ENCODE measurements at regions not wholly inside any gene's neighbourhood (a gene's known extent, or its start where the extent isn't known, plus 50 kb on each side); places are given as distances from the start of the nearest gene placed in this dataset.
"Not testable (repeated sequence)": the region's sequence is repeated elsewhere in the genome, so short reads cannot be mapped to it uniquely, and the experiment has no call there.

DNA sequence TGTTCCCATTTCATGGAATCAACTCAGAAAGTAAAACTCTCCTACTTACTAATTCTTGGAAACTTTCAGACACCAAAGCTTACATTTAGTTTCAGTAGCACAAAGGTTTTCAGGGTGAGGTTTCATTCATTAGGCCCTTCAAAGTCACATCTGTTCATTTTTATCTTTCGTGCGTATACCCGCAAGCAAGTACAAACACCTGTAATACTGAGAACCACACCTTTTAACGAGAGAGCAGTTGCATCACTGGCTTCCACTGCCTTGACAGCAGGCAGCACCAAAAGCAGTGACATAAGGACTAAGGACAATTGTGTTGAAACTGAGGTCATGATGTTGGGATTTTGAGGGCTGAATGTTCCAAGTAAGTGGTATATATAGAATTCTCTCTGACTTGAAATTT lies 60.5 kb downstream of the GOLGA6L22 start:
- H3K27me3 ChIP-seq (replicated peaks; ENCODE audit: insufficient read depth); ATAC-seq (ENCODE audit: insufficient number of reproducible peaks, low FRiP score, low read depth); H3K27ac ChIP-seq; H3K9me3 ChIP-seq; H3K4me1 ChIP-seq (ENCODE audit: control insufficient read depth in 1 of 2, low read depth in 2 of 2); H3K36me3 ChIP-seq; DNase-seq (ENCODE audit: low spot score); H3K4me3 ChIP-seq: not testable (repeated sequence)

- not testable (repeated sequence) for H3K4me3 ChIP-seq; ATAC-seq (ENCODE audit: insufficient number of reproducible peaks, low FRiP score, low read depth); H3K36me3 ChIP-seq; H3K27me3 ChIP-seq (replicated peaks; ENCODE audit: insufficient read depth); H3K27ac ChIP-seq; DNase-seq (ENCODE audit: low spot score); H3K9me3 ChIP-seq; H3K4me1 ChIP-seq (ENCODE audit: control insufficient read depth in 1 of 2, low read depth in 2 of 2)
These were observed 67.8 kb downstream of the GOLGA6L22 start for GRCh38 chr15:22526537-22526936.

GRCh38 chr15:22527016-22527415 lies 68.3 kb downstream of the GOLGA6L22 start:
- not testable (repeated sequence) for H3K4me1 ChIP-seq (ENCODE audit: control insufficient read depth in 1 of 2, low read depth in 2 of 2); ATAC-seq (ENCODE audit: insufficient number of reproducible peaks, low FRiP score, low read depth); H3K4me3 ChIP-seq; H3K27me3 ChIP-seq (replicated peaks; ENCODE audit: insufficient read depth); H3K36me3 ChIP-seq; H3K9me3 ChIP-seq; H3K27ac ChIP-seq; DNase-seq (ENCODE audit: low spot score)

GRCh38 chr15:22529200-22529599 lies 70.5 kb downstream of the GOLGA6L22 start:
- not testable (repeated sequence) for DNase-seq (ENCODE audit: low spot score); H3K36me3 ChIP-seq; H3K27me3 ChIP-seq (replicated peaks; ENCODE audit: insufficient read depth); H3K4me1 ChIP-seq (ENCODE audit: control insufficient read depth in 1 of 2, low read depth in 2 of 2); H3K9me3 ChIP-seq; H3K27ac ChIP-seq; H3K4me3 ChIP-seq; ATAC-seq (ENCODE audit: insufficient number of reproducible peaks, low FRiP score, low read depth)

DNA sequence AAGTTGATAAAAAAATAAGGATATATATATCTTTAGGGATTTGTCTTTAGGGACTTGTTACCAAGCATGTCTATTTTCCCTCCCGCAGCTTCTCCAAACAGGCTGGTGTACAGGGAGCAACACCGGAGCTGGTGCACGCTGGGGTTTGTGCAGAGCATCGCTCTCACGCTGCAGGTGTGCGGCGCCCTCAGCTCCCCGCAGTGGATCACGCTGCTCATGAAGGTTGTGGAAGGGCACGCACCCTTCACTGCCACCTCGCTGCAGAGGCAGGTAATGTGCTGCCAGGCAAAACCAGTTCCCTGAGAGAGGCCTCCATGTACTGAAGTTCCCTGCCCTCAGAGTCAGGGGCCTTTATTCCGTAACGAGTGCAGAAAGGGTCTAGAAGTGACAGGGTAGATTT lies 101.0 kb downstream of the GOLGA6L22 start:
- not testable (repeated sequence) for H3K4me1 ChIP-seq (ENCODE audit: control insufficient read depth in 1 of 2, low read depth in 2 of 2); H3K27ac ChIP-seq; DNase-seq (ENCODE audit: low spot score); H3K4me3 ChIP-seq; H3K27me3 ChIP-seq (replicated peaks; ENCODE audit: insufficient read depth); H3K36me3 ChIP-seq; ATAC-seq (ENCODE audit: insufficient number of reproducible peaks, low FRiP score, low read depth); H3K9me3 ChIP-seq

DNA sequence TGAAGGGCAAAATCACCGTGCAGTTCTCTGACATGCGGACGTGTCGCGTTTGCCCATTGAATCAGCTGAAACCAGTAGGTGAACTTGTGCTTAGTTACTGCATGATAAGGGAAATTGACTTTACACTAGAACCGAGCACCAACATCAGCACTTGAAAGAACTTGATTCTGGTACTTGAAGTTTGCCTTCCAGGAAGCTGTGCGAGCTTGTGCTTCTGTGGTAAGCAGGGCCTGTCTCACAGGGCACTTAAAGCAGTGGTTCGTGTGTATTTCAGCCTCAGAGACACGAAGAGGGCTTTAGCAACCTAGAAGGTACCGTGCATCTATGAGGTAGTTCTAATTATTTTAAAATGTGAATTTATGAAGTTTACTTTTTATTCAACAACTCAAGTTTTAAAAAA lies 103.0 kb downstream of the GOLGA6L22 start:
- H3K4me1 ChIP-seq (ENCODE audit: control insufficient read depth in 1 of 2, low read depth in 2 of 2); H3K27me3 ChIP-seq (replicated peaks; ENCODE audit: insufficient read depth); DNase-seq (ENCODE audit: low spot score); H3K36me3 ChIP-seq; H3K4me3 ChIP-seq; ATAC-seq (ENCODE audit: insufficient number of reproducible peaks, low FRiP score, low read depth); H3K9me3 ChIP-seq; H3K27ac ChIP-seq: not testable (repeated sequence)

GRCh38 chr15:22566510-22566909 lies 107.8 kb downstream of the GOLGA6L22 start:
- H3K9me3 ChIP-seq; H3K27me3 ChIP-seq (replicated peaks; ENCODE audit: insufficient read depth); ATAC-seq (ENCODE audit: insufficient number of reproducible peaks, low FRiP score, low read depth); DNase-seq (ENCODE audit: low spot score); H3K36me3 ChIP-seq; H3K4me1 ChIP-seq (ENCODE audit: control insufficient read depth in 1 of 2, low read depth in 2 of 2); H3K4me3 ChIP-seq; H3K27ac ChIP-seq: not testable (repeated sequence)

- not testable (repeated sequence) for H3K4me3 ChIP-seq; H3K27me3 ChIP-seq (replicated peaks; ENCODE audit: insufficient read depth); H3K9me3 ChIP-seq; H3K4me1 ChIP-seq (ENCODE audit: control insufficient read depth in 1 of 2, low read depth in 2 of 2); ATAC-seq (ENCODE audit: insufficient number of reproducible peaks, low FRiP score, low read depth); H3K36me3 ChIP-seq; H3K27ac ChIP-seq; DNase-seq (ENCODE audit: low spot score)
These were observed 110.8 kb downstream of the GOLGA6L22 start for GRCh38 chr15:22569486-22569885.

GRCh38 chr15:22572152-22572735 lies 113.5 kb downstream of the GOLGA6L22 start:
- H3K9me3 ChIP-seq; H3K4me3 ChIP-seq; H3K27me3 ChIP-seq (replicated peaks; ENCODE audit: insufficient read depth); DNase-seq (ENCODE audit: low spot score); H3K4me1 ChIP-seq (ENCODE audit: control insufficient read depth in 1 of 2, low read depth in 2 of 2); H3K36me3 ChIP-seq; H3K27ac ChIP-seq; ATAC-seq (ENCODE audit: insufficient number of reproducible peaks, low FRiP score, low read depth): not testable (repeated sequence)

DNA sequence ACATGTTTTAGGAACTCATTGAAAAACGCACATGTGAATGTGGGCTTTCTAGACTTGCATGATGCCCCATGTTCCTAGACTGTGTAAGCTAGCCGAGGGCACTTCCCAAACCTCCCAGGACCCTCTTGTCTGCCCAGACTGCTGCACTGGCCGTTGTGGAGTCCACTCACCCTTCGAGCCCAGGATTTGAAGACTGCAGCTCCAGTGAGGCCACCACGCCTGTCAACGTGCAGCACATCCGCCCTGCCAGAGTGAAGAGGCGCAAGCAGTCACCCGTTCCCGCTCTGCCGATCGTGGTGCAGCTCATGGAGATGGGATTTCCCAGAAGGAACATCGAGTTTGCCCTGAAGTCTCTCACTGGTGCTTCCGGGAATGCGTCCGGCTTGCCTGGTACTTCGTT lies 114.1 kb downstream of the GOLGA6L22 start:
- H3K9me3 ChIP-seq; H3K27ac ChIP-seq; DNase-seq (ENCODE audit: low spot score); H3K36me3 ChIP-seq; H3K4me3 ChIP-seq; H3K4me1 ChIP-seq (ENCODE audit: control insufficient read depth in 1 of 2, low read depth in 2 of 2); ATAC-seq (ENCODE audit: insufficient number of reproducible peaks, low FRiP score, low read depth); H3K27me3 ChIP-seq (replicated peaks; ENCODE audit: insufficient read depth): not testable (repeated sequence)

- not testable (repeated sequence) for H3K36me3 ChIP-seq; H3K4me3 ChIP-seq; DNase-seq (ENCODE audit: low spot score); H3K27ac ChIP-seq; H3K27me3 ChIP-seq (replicated peaks; ENCODE audit: insufficient read depth); H3K4me1 ChIP-seq (ENCODE audit: control insufficient read depth in 1 of 2, low read depth in 2 of 2); ATAC-seq (ENCODE audit: insufficient number of reproducible peaks, low FRiP score, low read depth); H3K9me3 ChIP-seq
These were observed 119.1 kb downstream of the GOLGA6L22 start for GRCh38 chr15:22577828-22578227.

DNA sequence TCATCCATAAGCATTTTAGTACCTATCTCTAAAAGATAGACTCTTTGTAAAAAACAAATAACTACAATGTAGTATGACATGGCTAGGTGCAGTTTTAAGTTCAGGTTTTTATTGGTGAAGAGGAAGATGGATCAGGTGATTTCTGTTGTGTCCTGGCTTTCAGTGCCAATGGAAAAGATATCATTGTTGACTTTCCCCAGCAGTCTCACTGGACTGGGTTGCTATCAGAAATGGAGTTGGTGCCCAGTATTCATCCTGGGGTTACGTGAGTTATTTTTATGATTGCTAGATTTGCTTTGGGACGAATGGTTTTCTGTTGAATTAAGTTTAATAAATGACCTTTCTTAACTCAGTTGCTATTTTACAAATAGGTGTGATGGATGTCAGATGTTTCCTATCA lies 120.5 kb downstream of the GOLGA6L22 start:
- not testable (repeated sequence) for H3K9me3 ChIP-seq; H3K4me3 ChIP-seq; H3K27ac ChIP-seq; ATAC-seq (ENCODE audit: insufficient number of reproducible peaks, low FRiP score, low read depth); H3K36me3 ChIP-seq; H3K4me1 ChIP-seq (ENCODE audit: control insufficient read depth in 1 of 2, low read depth in 2 of 2); DNase-seq (ENCODE audit: low spot score); H3K27me3 ChIP-seq (replicated peaks; ENCODE audit: insufficient read depth)

DNA sequence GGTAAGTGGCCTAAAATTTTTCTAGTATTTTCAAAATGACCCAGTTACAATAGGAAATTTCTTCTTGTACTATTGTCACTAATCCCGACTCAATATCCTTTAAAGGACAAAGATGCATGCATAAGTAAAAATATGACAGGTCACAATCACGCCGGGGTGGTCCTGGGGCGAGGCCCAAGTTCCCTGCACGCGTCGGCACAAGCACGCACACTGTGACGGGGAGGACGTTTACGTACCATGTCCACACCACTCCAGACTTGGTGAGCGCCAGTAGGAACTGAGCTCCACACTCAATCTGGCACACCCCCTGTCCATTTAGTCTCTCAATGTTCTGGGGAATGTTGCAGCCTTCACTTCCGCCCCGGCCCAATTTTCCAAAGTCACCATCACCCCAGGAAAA lies 128.7 kb downstream of the GOLGA6L22 start:
- not testable (repeated sequence) for H3K27ac ChIP-seq; H3K9me3 ChIP-seq; H3K27me3 ChIP-seq (replicated peaks; ENCODE audit: insufficient read depth); H3K4me3 ChIP-seq; ATAC-seq (ENCODE audit: insufficient number of reproducible peaks, low FRiP score, low read depth); H3K36me3 ChIP-seq; DNase-seq (ENCODE audit: low spot score); H3K4me1 ChIP-seq (ENCODE audit: control insufficient read depth in 1 of 2, low read depth in 2 of 2)

Measured in thoracic aorta (tissue), 2 donors.